GM12891 (cell line): ENCODE measurements at regions not wholly inside any gene's neighbourhood (a gene's known extent, or its start where the extent isn't known, plus 50 kb on each side); places are given as distances from the start of the nearest gene placed in this dataset.

ENCODE experiments used
- POLR2A ChIP-seq: IDR thresholded peaks from 2 replicates; pipeline ENCODE4 v1.6.1; 2011; ENCODE audit warnings: low read depth, low read length, control low read depth
- POLR2AphosphoS5 ChIP-seq: IDR thresholded peaks from 2 replicates; pipeline ENCODE4 v1.6.1; 2011; ENCODE audit warnings: low read depth, low read length, control low read depth
- SPI1 ChIP-seq: IDR thresholded peaks from 2 replicates; pipeline ENCODE4 v1.6.1; 2011; ENCODE audit warnings: low read depth, low read length, control low read depth
- TAF1 ChIP-seq: IDR thresholded peaks from 2 replicates; pipeline ENCODE4 v1.6.1; 2011; ENCODE audit warnings: low read depth, low read length, control low read depth

GRCh38 chr3:81393251-81393650, 368.2 kb downstream of the GBE1 start:
- TF ChIP-seq POLR2AphosphoS5: no peak
- no peak for TF ChIP-seq SPI1
- no peak for TF ChIP-seq POLR2A
- TF ChIP-seq TAF1: no peak
